IMR-90 (cell line): ENCODE measurements at regions not wholly inside any gene's neighbourhood (a gene's known extent, or its start where the extent isn't known, plus 50 kb on each side); places are given as distances from the start of the nearest gene placed in this dataset.

Experiments used
- ATAC-seq: fragments of 200-7000 bp; cut with Tn5 transposase; 2 replicates; pipeline ENCODE4 v1.9.1; 2020; ENCODE audit warnings: low read depth, mild to moderate bottlenecking, moderate library complexity
- BruUV-seq: library from RNA; stranded (reverse); fragments of 400-500 nt; replicated peaks from 2 replicates; lab custom pipeline; 2021; lab: Mats Ljungman, UMichigan
- CTCF ChIA-PET: fragments of 300-600 bp; formaldehyde crosslinking; extraction: SDS; loops from one replicate; lab custom pipeline; 2021; ENCODE audit warnings: antibody characterized with exemption; lab: Yijun Ruan, JAX
- POLR2A ChIA-PET: fragments of 300-600 bp; sonication (Branson Sonifier 250); formaldehyde crosslinking; loops from one replicate; lab custom pipeline; 2022; ENCODE audit warnings: antibody characterized with exemption; ENCODE audit not compliant: unreplicated experiment; lab: Charles Lee
- DNase-seq: peaks from one replicate; pipeline ENCODE4 v3.0.0; 2013
- H2AFZ ChIP-seq: replicated peaks from 2 replicates; pipeline ENCODE3; 2013; ENCODE audit warnings: low read length, mild to moderate bottlenecking; ENCODE audit not compliant: poor library complexity
- H2AK5ac ChIP-seq: 2 replicates; pipeline ENCODE4 v1.6.1; 2013; ENCODE audit warnings: low read depth, low read length, inconsistent platforms
- H2AK9ac ChIP-seq: replicated peaks from 2 replicates; pipeline ENCODE3; 2013; ENCODE audit warnings: mild to moderate bottlenecking, low read depth, low read length, moderate library complexity; ENCODE audit not compliant: poor library complexity
- H2BK120ac ChIP-seq: 2 replicates; pipeline ENCODE4 v1.6.1; 2013; ENCODE audit warnings: low read depth, low read length, inconsistent platforms
- H2BK15ac ChIP-seq: 3 replicates; pipeline ENCODE4 v1.6.1; 2013; ENCODE audit warnings: low read depth, low read length, inconsistent platforms
- H2BK20ac ChIP-seq: 2 replicates; pipeline ENCODE4 v1.6.1; 2013; ENCODE audit warnings: low read depth, mild to moderate bottlenecking, inconsistent platforms, low read length, moderate library complexity
- H2BK5ac ChIP-seq: 2 replicates; pipeline ENCODE4 v1.6.1; 2013; ENCODE audit warnings: mild to moderate bottlenecking, low read depth, low read length, inconsistent platforms; ENCODE audit not compliant: poor library complexity, severe bottlenecking
- H3K14ac ChIP-seq: replicated peaks from 2 replicates; pipeline ENCODE4 v1.6.1; 2013; ENCODE audit warnings: low read depth, low read length, inconsistent platforms
- H3K18ac ChIP-seq: 2 replicates; pipeline ENCODE4 v1.6.1; 2013; ENCODE audit warnings: low read depth, low read length, control low read depth
- H3K23ac ChIP-seq: 2 replicates; pipeline ENCODE4 v1.6.1; 2013; ENCODE audit warnings: low read depth, low read length, inconsistent platforms
- H3K27ac ChIP-seq: 2 replicates; pipeline ENCODE4 v1.5.1; 2013; ENCODE audit warnings: mild to moderate bottlenecking, control low read depth, low read length; ENCODE audit not compliant: insufficient read depth
- H3K27me3 ChIP-seq: 2 replicates; pipeline ENCODE4 v1.6.1; 2013; ENCODE audit warnings: low read length; ENCODE audit not compliant: control insufficient read depth, insufficient read depth
- H3K36me3 ChIP-seq: 2 replicates; pipeline ENCODE4 v1.6.1; 2013; ENCODE audit warnings: low read length, mixed read lengths; ENCODE audit not compliant: control insufficient read depth, insufficient read depth
- H3K4ac ChIP-seq: 2 replicates; pipeline ENCODE4 v1.6.1; 2013; ENCODE audit warnings: low read depth, low read length, inconsistent platforms
- H3K4me1 ChIP-seq: 2 replicates; pipeline ENCODE4 v1.6.1; 2013; ENCODE audit warnings: low read length, mixed read lengths; ENCODE audit not compliant: control insufficient read depth, insufficient read depth
- H3K4me2 ChIP-seq: 2 replicates; pipeline ENCODE4 v1.6.1; 2013; ENCODE audit warnings: low read depth, mild to moderate bottlenecking, control low read depth, low read length, moderate library complexity
- H3K4me3 ChIP-seq: 2 replicates; pipeline ENCODE4 v1.5.1; 2013; ENCODE audit warnings: low read depth, mild to moderate bottlenecking, control low read depth, low read length, moderate library complexity; ENCODE audit not compliant: insufficient read depth
- H3K56ac ChIP-seq: 2 replicates; pipeline ENCODE4 v1.6.1; 2013; ENCODE audit warnings: low read length, inconsistent platforms; ENCODE audit not compliant: insufficient read depth; ENCODE audit errors: extremely low read depth
- H3K79me1 ChIP-seq, 2 experiments: 2 replicates each; pipeline ENCODE4 v1.6.1; 2013; ENCODE audit warnings: low read length in 2 of 2, inconsistent platforms in 1 of 2, low read depth in 1 of 2
- H3K9ac ChIP-seq: 2 replicates; pipeline ENCODE4 v1.6.1; 2013; ENCODE audit warnings: low read depth, low read length, control low read depth
- H3K9me1 ChIP-seq: 2 replicates; pipeline ENCODE4 v1.6.1; 2013; ENCODE audit warnings: low read length, inconsistent platforms; ENCODE audit not compliant: insufficient read depth
- H3K9me3 ChIP-seq: 2 replicates; pipeline ENCODE4 v1.6.1; 2013; ENCODE audit warnings: low read length; ENCODE audit not compliant: control insufficient read depth, insufficient read depth
- H4K20me1 ChIP-seq: 2 replicates; pipeline ENCODE4 v1.6.1; 2013; ENCODE audit warnings: low read length, inconsistent platforms; ENCODE audit not compliant: insufficient read depth
- H4K5ac ChIP-seq: 2 replicates; pipeline ENCODE4 v1.6.1; 2013; ENCODE audit warnings: mild to moderate bottlenecking, low read depth, low read length, control low read depth
- H4K8ac ChIP-seq, 2 experiments: 2 replicates each; pipeline ENCODE4 v1.6.1; 2013; ENCODE audit warnings: low read depth in 2 of 2, low read length in 2 of 2, control low read depth in 1 of 2, inconsistent platforms in 1 of 2
- H4K91ac ChIP-seq: 2 replicates; pipeline ENCODE4 v1.6.1; 2013; ENCODE audit warnings: low read depth, low read length, inconsistent platforms; ENCODE audit not compliant: insufficient read depth
- BHLHE40 ChIP-seq: fragments of 150-350 bp; IDR thresholded peaks from 2 replicates; pipeline ENCODE4 v1.6.1; 2016; ENCODE audit warnings: mild to moderate bottlenecking, low read depth, low read length
- CEBPB ChIP-seq: IDR thresholded peaks from 2 replicates; pipeline ENCODE4 v1.6.1; 2012; ENCODE audit warnings: low read depth, low read length, improper control_type of control experiment
- CHD1 ChIP-seq: IDR thresholded peaks from 2 replicates; pipeline ENCODE4 v1.6.1; 2012; ENCODE audit warnings: low read depth, low read length, improper control_type of control experiment
- CTCF ChIP-seq: conservative IDR thresholded peaks from 2 replicates; pipeline ENCODE4 v1.5.1; 2012; ENCODE audit warnings: mild to moderate bottlenecking, low read depth, low read length, improper control_type of control experiment
- FOS ChIP-seq: fragments of 150-350 bp; IDR thresholded peaks from 2 replicates; pipeline ENCODE4 v1.6.1; 2016; ENCODE audit warnings: low read depth, low read length
- MAFK ChIP-seq: IDR thresholded peaks from 2 replicates; pipeline ENCODE4 v1.6.1; 2012; ENCODE audit warnings: low read depth, low read length, improper control_type of control experiment
- MAZ ChIP-seq: IDR thresholded peaks from 2 replicates; pipeline ENCODE4 v1.6.1; 2012; ENCODE audit warnings: low read depth, mild to moderate bottlenecking, low read length, improper control_type of control experiment, moderate library complexity, borderline replicate concordance
- MXI1 ChIP-seq: IDR thresholded peaks from 2 replicates; pipeline ENCODE4 v1.6.1; 2012; ENCODE audit warnings: low read depth, mild to moderate bottlenecking, low read length, moderate library complexity, borderline replicate concordance
- NFE2L2 ChIP-seq: fragments of 150-350 bp; IDR thresholded peaks from 2 replicates; pipeline ENCODE4 v1.6.1; 2016; ENCODE audit warnings: low read depth, mild to moderate bottlenecking, low read length
- POLR2A ChIP-seq: IDR thresholded peaks from 2 replicates; pipeline ENCODE4 v1.6.1; 2012; ENCODE audit warnings: mild to moderate bottlenecking, low read depth, low read length
- RAD21 ChIP-seq: IDR thresholded peaks from 2 replicates; pipeline ENCODE4 v1.6.1; 2012; ENCODE audit warnings: low read length, improper control_type of control experiment
- RCOR1 ChIP-seq: IDR thresholded peaks from 2 replicates; pipeline ENCODE4 v1.6.1; 2012; ENCODE audit warnings: mild to moderate bottlenecking, low read length, improper control_type of control experiment; ENCODE audit not compliant: insufficient replicate concordance
- RFX5 ChIP-seq: IDR thresholded peaks from 2 replicates; pipeline ENCODE4 v1.8.0; 2012; ENCODE audit warnings: low read depth, mild to moderate bottlenecking, low read length, moderate library complexity
- SMC3 ChIP-seq: fragments of 150-350 bp; IDR thresholded peaks from 2 replicates; pipeline ENCODE4 v1.6.1; 2016; ENCODE audit warnings: low read depth, mild to moderate bottlenecking, antibody characterized with exemption, low read length, moderate library complexity
- WGBS, 2 experiments: methylation state at CpG; one replicate each; pipeline versions ENCODE4 v1.1.5 to v1.1.7; 2013; ENCODE audit warnings: missing lambda C conversion rate in 2 of 2; ENCODE audit not compliant: insufficient read length in 1 of 2; ENCODE audit errors: extremely low coverage in 2 of 2; 5-methylcytosine and 5-hydroxymethylcytosine counted together
- dilution Hi-C: fragments of 300-500 bp; cut with HindIII; formaldehyde crosslinking; loops from one replicate; pipeline ENCODE4 v1.14.3; 2018; ENCODE audit warnings: low sequenced_read_pairs; ENCODE audit not compliant: unreplicated experiment
- in situ Hi-C: fragments of 300-500 bp; cut with MboI; formaldehyde crosslinking; loops from 3 replicates; pipeline ENCODE4 v1.14.3; 2019; ENCODE audit warnings: low sequenced_read_pairs, inconsistent platforms, mixed read lengths
- intact Hi-C: fragments of 100-400 bp; cut with micrococcal nuclease; formaldehyde crosslinking; loops from 2 replicates; pipeline ENCODE4 v1.10.0; 2022
- TF ChIP-seq, protein P1 (sequence below): fragments of 150-350 bp; IDR thresholded peaks from 2 replicates; pipeline ENCODE4 v1.6.1; 2017; ENCODE audit warnings: mild to moderate bottlenecking, antibody characterized with exemption, low read length, low read depth
- TF ChIP-seq, protein P2 (sequence below): fragments of 150-350 bp; IDR thresholded peaks from 2 replicates; pipeline ENCODE4 v1.6.1; 2016; ENCODE audit warnings: low read depth, mild to moderate bottlenecking, low read length, moderate library complexity, borderline replicate concordance

- Histone ChIP-seq H2BK120ac (no peak overlapping the region), H2AK5ac (no peak overlapping the region), H3K4ac (no peak overlapping the region), H3K56ac (no peak overlapping the region), H3K9me3 (no peaks in the 10 kb centered on the region; the same call in 1 of the 2 replicates), H3K9ac (no peak overlapping the region), H3K27ac (no peak overlapping the region), H2BK15ac (no peak overlapping the region), H3K4me1 (no peaks in the 10 kb centered on the region), H2AK9ac (no peak overlapping the region), H2AFZ (no peak overlapping the region), H3K36me3 (no peaks in the 10 kb centered on the region), H4K91ac (no peak overlapping the region), H3K9me1 (no peaks in the 10 kb centered on the region), H4K5ac (no peak overlapping the region), H3K4me3 (no peak overlapping the region), H3K4me2 (no peak overlapping the region), H3K23ac (no peak overlapping the region), H4K8ac (no peak overlapping the region), H3K79me1 (no peaks in the 10 kb centered on the region), H2BK5ac (no peak overlapping the region), H3K18ac (no peak overlapping the region), H3K27me3 (no peaks in the 10 kb centered on the region), H3K14ac (no peak overlapping the region), H2BK20ac (no peak overlapping the region), H4K20me1 (no peaks in the 10 kb centered on the region)
- ChIA-PET POLR2A (no interaction called here), CTCF (no interaction called here)
- in situ Hi-C loops, result no loop called here
- DNase-seq, result no peak
- dilution Hi-C loops, result no loop called here
- no TSS peak for BruUV-seq
- intact Hi-C loops, result no loop called here
- no CpG with 5 or more reads among the region's 2 CpGs for WGBS, 2 experiments
- ATAC-seq, result no peak
- TF ChIP-seq RFX5 (no peak), MXI1 (no peak), NFE2L2 (no peak), RAD21 (no peak), RCOR1 (no peak), FOS (no peak), SMC3 (no peak), MAZ (no peak), MAFK (no peak), CHD1 (no peak), CEBPB (no peak), CTCF (no peak), BHLHE40 (no peak), POLR2A (no peak)
- TF ChIP-seq, protein P1, sequence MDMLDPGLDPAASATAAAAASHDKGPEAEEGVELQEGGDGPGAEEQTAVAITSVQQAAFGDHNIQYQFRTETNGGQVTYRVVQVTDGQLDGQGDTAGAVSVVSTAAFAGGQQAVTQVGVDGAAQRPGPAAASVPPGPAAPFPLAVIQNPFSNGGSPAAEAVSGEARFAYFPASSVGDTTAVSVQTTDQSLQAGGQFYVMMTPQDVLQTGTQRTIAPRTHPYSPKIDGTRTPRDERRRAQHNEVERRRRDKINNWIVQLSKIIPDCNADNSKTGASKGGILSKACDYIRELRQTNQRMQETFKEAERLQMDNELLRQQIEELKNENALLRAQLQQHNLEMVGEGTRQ, result no peak
- TF ChIP-seq, protein P2, sequence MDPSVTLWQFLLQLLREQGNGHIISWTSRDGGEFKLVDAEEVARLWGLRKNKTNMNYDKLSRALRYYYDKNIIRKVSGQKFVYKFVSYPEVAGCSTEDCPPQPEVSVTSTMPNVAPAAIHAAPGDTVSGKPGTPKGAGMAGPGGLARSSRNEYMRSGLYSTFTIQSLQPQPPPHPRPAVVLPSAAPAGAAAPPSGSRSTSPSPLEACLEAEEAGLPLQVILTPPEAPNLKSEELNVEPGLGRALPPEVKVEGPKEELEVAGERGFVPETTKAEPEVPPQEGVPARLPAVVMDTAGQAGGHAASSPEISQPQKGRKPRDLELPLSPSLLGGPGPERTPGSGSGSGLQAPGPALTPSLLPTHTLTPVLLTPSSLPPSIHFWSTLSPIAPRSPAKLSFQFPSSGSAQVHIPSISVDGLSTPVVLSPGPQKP, result no peak
These were observed 1130.7 kb upstream of the FAM98A start for GRCh38 chr2:34729845-34730244.
